GM18511 (cell line): ENCODE measurements at regions not wholly inside any gene's neighbourhood (a gene's known extent, or its start where the extent isn't known, plus 50 kb on each side); places are given as distances from the start of the nearest gene placed in this dataset.
"Not testable (repeated sequence)": the region's sequence is repeated elsewhere in the genome, so short reads cannot be mapped to it uniquely, and the experiment has no call there.

Experiments used
- ATAC-seq: cut with Tn5 transposase; IDR thresholded peaks from one replicate; pipeline ENCODE4 v1.9.1; 2021; ENCODE audit warnings: mild to moderate bottlenecking, moderate library complexity; ENCODE audit not compliant: unreplicated experiment

GRCh38 chr6:170150590-170150945, 140.3 kb downstream of the DLL1 start:
- no peak for ATAC-seq

- ATAC-seq, result no peak
Measured at GRCh38 chr6:170149681-170150589, 140.9 kb downstream of the DLL1 start.

GRCh38 chr6:170148709-170149470, 142.0 kb downstream of the DLL1 start:
- no peak for ATAC-seq

GRCh38 chr6:170147832-170148708, 142.8 kb downstream of the DLL1 start:
- ATAC-seq, result peak; percentile 77

- no peak for ATAC-seq
Measured at GRCh38 chr6:170147056-170147787, 143.7 kb downstream of the DLL1 start.

- ATAC-seq, result no peak
Measured at GRCh38 chr6:170146640-170147039, 144.2 kb downstream of the DLL1 start.

GRCh38 chr6:170146131-170146530, 144.7 kb downstream of the DLL1 start:
- not testable (repeated sequence) for ATAC-seq

- ATAC-seq, result not testable (repeated sequence)
Measured at GRCh38 chr6:170145716-170146115, 145.2 kb downstream of the DLL1 start.

GRCh38 chr6:170145272-170145592, 145.6 kb downstream of the DLL1 start:
- ATAC-seq, result no peak

GRCh38 chr6:170144571-170145271, 146.2 kb downstream of the DLL1 start:
- no peak for ATAC-seq

- no peak for ATAC-seq
Measured at GRCh38 chr6:170143401-170144150, 147.3 kb downstream of the DLL1 start.

GRCh38 chr6:170142559-170142958, 148.3 kb downstream of the DLL1 start:
- ATAC-seq, result no peak

GRCh38 chr6:170141061-170141460, 149.8 kb downstream of the DLL1 start:
- not testable (repeated sequence) for ATAC-seq

- ATAC-seq, result no peak
Measured at GRCh38 chr6:170140129-170140528, 150.7 kb downstream of the DLL1 start.

GRCh38 chr6:170139531-170139930, 151.3 kb downstream of the DLL1 start:
- ATAC-seq, result no peak

GRCh38 chr6:170139046-170139445, 151.8 kb downstream of the DLL1 start:
- not testable (repeated sequence) for ATAC-seq

- ATAC-seq, result no peak
Measured at GRCh38 chr6:170137911-170138910, 152.7 kb downstream of the DLL1 start.
